ENCODE measurements at regions not wholly inside any gene's neighbourhood (a gene's known extent, or its start where the extent isn't known, plus 50 kb on each side); places are given as distances from the start of the nearest gene placed in this dataset.
A peak's percentile ranks its signal among the peaks of the same experiment; 100 is the strongest.

GRCh38 chr22:47848184-47848920, 1085.9 kb downstream of the TBC1D22A start:
- no peak for DNase-seq (ENCODE audit: extremely low read depth, insufficient read length)
- Histone ChIP-seq H3K27me3 (replicated peaks; ENCODE audit: control insufficient read depth, insufficient read depth, low read length) (no peaks in the 10 kb centered on the region; the same call in 1 of the 2 replicates), H3K36me3 (ENCODE audit: control insufficient read depth, insufficient read depth, low read length) (no peaks in the 10 kb centered on the region), H3K4me3 (replicated peaks; ENCODE audit: low read depth, low read length) (no peak overlapping the region)
- no peak for TF ChIP-seq CTCF (IDR thresholded peaks at IDR 0.05; ENCODE audit: insufficient read depth, low read length, poor library complexity, severe bottlenecking)

- no peak for DNase-seq (ENCODE audit: extremely low read depth, insufficient read length)
- no peaks in the 10 kb centered on the region for H3K36me3 ChIP-seq (ENCODE audit: control insufficient read depth, insufficient read depth, low read length)
- no peaks in the 10 kb centered on the region; the same call in 1 of the 2 replicates for H3K27me3 ChIP-seq (replicated peaks; ENCODE audit: control insufficient read depth, insufficient read depth, low read length)
- H3K4me3 ChIP-seq (replicated peaks; ENCODE audit: low read depth, low read length): no peak overlapping the region
- TF ChIP-seq CTCF (IDR thresholded peaks at IDR 0.05; ENCODE audit: insufficient read depth, low read length, poor library complexity, severe bottlenecking): no peak
Measured at GRCh38 chr22:47847131-47847890, 1084.9 kb downstream of the TBC1D22A start.

GRCh38 chr22:47846206-47846605, 1083.8 kb downstream of the TBC1D22A start:
- DNase-seq (ENCODE audit: extremely low read depth, insufficient read length): no peak
- Histone ChIP-seq H3K36me3 (ENCODE audit: control insufficient read depth, insufficient read depth, low read length) (no peaks in the 10 kb centered on the region), H3K4me3 (replicated peaks; ENCODE audit: low read depth, low read length) (no peak overlapping the region), H3K27me3 (replicated peaks; ENCODE audit: control insufficient read depth, insufficient read depth, low read length) (no peaks in the 10 kb centered on the region)
- no peak for TF ChIP-seq CTCF (IDR thresholded peaks at IDR 0.05; ENCODE audit: insufficient read depth, low read length, poor library complexity, severe bottlenecking)

GRCh38 chr22:47842119-47842518, 1079.7 kb downstream of the TBC1D22A start:
- no peaks in the 10 kb centered on the region for H3K36me3 ChIP-seq (ENCODE audit: control insufficient read depth, insufficient read depth, low read length)
- peak; percentile 9 for DNase-seq (ENCODE audit: extremely low read depth, insufficient read length)
- no peaks in the 10 kb centered on the region for H3K27me3 ChIP-seq (replicated peaks; ENCODE audit: control insufficient read depth, insufficient read depth, low read length)
- no peak overlapping the region for H3K4me3 ChIP-seq (replicated peaks; ENCODE audit: low read depth, low read length)
- TF ChIP-seq CTCF (IDR thresholded peaks at IDR 0.05; ENCODE audit: insufficient read depth, low read length, poor library complexity, severe bottlenecking): peak; percentile 30

GRCh38 chr22:47841156-47841555, 1078.7 kb downstream of the TBC1D22A start:
- H3K27me3 ChIP-seq (replicated peaks; ENCODE audit: control insufficient read depth, insufficient read depth, low read length): no peaks in the 10 kb centered on the region

More at GRCh38 chr22:47841156-47841555, 1078.7 kb downstream of the TBC1D22A start:
- H3K4me3 ChIP-seq (replicated peaks; ENCODE audit: low read depth, low read length): no peak overlapping the region
- no peak for TF ChIP-seq CTCF (IDR thresholded peaks at IDR 0.05; ENCODE audit: insufficient read depth, low read length, poor library complexity, severe bottlenecking)
- DNase-seq (ENCODE audit: extremely low read depth, insufficient read length): no peak
- no peaks in the 10 kb centered on the region for H3K36me3 ChIP-seq (ENCODE audit: control insufficient read depth, insufficient read depth, low read length)
